Gastrocnemius medialis (tissue), 4 donors: ENCODE measurements at regions not wholly inside any gene's neighbourhood (a gene's known extent, or its start where the extent isn't known, plus 50 kb on each side); places are given as distances from the start of the nearest gene placed in this dataset.

Experiments
- ATAC-seq, 2 donors: fragments of 150-250 bp; one replicate each; pipeline ENCODE4 v1.9.1; 2016
- DNase-seq, 2 donors: peaks; one replicate each; pipeline ENCODE4 v3.0.0-alpha.2; 2019
- H3K27ac ChIP-seq, 4 donors: fragments of 200-600 bp; sonication (generic); 1 replicate in 1 of 4; 2 replicates in 3 of 4; pipeline ENCODE4 v1.5.1; 2016 to 2018; ENCODE audit warnings: mild to moderate bottlenecking in 2 of 4, moderate library complexity in 1 of 4
- H3K27me3 ChIP-seq, 3 donors: fragments of 200-600 bp; sonication (generic) in 2 of 3; 1 replicate in 1 of 3; 2 replicates in 2 of 3; pipeline versions ENCODE4 v1.5.1 to v1.6.0; 2016 to 2019; ENCODE audit warnings: mild to moderate bottlenecking in 1 of 3, moderate library complexity in 1 of 3
- H3K36me3 ChIP-seq, 2 donors: fragments of 200-600 bp; sonication (generic) in 1 of 2; one replicate each; pipeline ENCODE4 v1.5.1; 2017 to 2018
- H3K4me1 ChIP-seq, 2 donors: fragments of 200-600 bp; sonication (generic) in 1 of 2; one replicate each; pipeline ENCODE4 v1.5.1; 2016 to 2017; ENCODE audit warnings: mild to moderate bottlenecking in 2 of 2
- H3K4me3 ChIP-seq, 4 donors: fragments of 200-600 bp; sonication (generic) in 3 of 4; 1 replicate in 1 of 4; 2 replicates in 3 of 4; pipeline ENCODE4 v1.5.1; 2016 to 2019; ENCODE audit warnings: mild to moderate bottlenecking in 2 of 4
- H3K9me3 ChIP-seq, 3 donors: fragments of 200-600 bp; sonication (generic) in 2 of 3; 1 replicate in 1 of 3; 2 replicates in 2 of 3; pipeline ENCODE4 v1.5.1; 2016 to 2019
- POLR2A ChIP-seq, 2 donors: fragments of 450-650 bp; IDR thresholded peaks; one replicate each; pipeline ENCODE4 v1.6.1; 2017; ENCODE audit warnings: antibody characterized with exemption in 2 of 2, mild to moderate bottlenecking in 2 of 2, moderate library complexity in 2 of 2
- in situ Hi-C, 4 donors: fragments of 200-750 bp; cut with MboI; loops; one replicate each; pipeline versions ENCODE4 v1.15.0 to v1.8.0; 2017; ENCODE audit warnings: low sequenced_read_pairs in 4 of 4
- intact Hi-C: fragments of 100-400 bp; cut with DNase I; formaldehyde crosslinking; loops from one replicate; pipeline ENCODE4 v1.15.1; 2023; ENCODE audit warnings: low total_unique reads
- TF ChIP-seq, protein P1 (sequence below), 5 experiments: fragments of 450-650 bp in 3 of 5; fragments of 200-600 bp in 2 of 5; sonication (generic) in 2 of 5; IDR thresholded peaks in 4 of 5; conservative IDR thresholded peaks in 1 of 5; 1 replicate in 4 of 5; 2 replicates in 1 of 5; pipeline ENCODE4 v1.5.1; 2016 to 2019; ENCODE audit warnings: antibody characterized with exemption in 5 of 5, mild to moderate bottlenecking in 3 of 5, moderate library complexity in 3 of 5

GRCh38 chrY:16502733-16503214 is 1377.2 kb downstream of the CDY2B start:
- no peak overlapping the region for H3K27ac ChIP-seq
- no peaks in the 10 kb centered on the region for H3K27me3 ChIP-seq
- H3K4me3 ChIP-seq = no peak overlapping the region
- ATAC-seq (no peak), DNase-seq (no peak)
- TF ChIP-seq, protein P1, sequence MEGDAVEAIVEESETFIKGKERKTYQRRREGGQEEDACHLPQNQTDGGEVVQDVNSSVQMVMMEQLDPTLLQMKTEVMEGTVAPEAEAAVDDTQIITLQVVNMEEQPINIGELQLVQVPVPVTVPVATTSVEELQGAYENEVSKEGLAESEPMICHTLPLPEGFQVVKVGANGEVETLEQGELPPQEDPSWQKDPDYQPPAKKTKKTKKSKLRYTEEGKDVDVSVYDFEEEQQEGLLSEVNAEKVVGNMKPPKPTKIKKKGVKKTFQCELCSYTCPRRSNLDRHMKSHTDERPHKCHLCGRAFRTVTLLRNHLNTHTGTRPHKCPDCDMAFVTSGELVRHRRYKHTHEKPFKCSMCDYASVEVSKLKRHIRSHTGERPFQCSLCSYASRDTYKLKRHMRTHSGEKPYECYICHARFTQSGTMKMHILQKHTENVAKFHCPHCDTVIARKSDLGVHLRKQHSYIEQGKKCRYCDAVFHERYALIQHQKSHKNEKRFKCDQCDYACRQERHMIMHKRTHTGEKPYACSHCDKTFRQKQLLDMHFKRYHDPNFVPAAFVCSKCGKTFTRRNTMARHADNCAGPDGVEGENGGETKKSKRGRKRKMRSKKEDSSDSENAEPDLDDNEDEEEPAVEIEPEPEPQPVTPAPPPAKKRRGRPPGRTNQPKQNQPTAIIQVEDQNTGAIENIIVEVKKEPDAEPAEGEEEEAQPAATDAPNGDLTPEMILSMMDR (IDR thresholded peaks at IDR 0.05 in 4 of 5, conservative IDR thresholded peaks at IDR 0.05 in 1 of 5) = no peak
- no peak for TF ChIP-seq POLR2A (IDR thresholded peaks at IDR 0.05)
- in situ Hi-C loops = no loop called here
- no peaks in the 10 kb centered on the region for H3K4me1 ChIP-seq
- intact Hi-C loops = no loop called here
- no peaks in the 10 kb centered on the region for H3K9me3 ChIP-seq
- no peaks in the 10 kb centered on the region for H3K36me3 ChIP-seq

DNA sequence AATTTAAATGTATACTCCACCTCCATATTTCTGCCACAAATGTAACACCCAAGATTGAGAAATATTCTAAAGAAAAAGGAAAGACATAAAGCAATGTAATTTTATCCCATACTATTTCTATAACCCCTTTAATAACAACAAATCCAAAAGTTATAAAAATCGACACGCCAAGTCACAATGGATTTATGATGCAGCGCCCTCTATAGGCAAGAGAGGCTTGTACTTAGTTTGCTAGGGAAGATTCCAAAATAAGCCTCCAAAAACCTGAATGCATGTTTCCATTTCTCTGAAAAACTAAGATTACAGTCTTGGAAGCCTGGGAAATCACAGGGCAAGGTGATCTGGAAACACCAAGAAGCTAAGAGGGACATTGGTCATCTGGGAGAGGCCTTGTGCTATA is 1389.3 kb downstream of the CDY2B start:
- intact Hi-C loops = no loop called here

DNA sequence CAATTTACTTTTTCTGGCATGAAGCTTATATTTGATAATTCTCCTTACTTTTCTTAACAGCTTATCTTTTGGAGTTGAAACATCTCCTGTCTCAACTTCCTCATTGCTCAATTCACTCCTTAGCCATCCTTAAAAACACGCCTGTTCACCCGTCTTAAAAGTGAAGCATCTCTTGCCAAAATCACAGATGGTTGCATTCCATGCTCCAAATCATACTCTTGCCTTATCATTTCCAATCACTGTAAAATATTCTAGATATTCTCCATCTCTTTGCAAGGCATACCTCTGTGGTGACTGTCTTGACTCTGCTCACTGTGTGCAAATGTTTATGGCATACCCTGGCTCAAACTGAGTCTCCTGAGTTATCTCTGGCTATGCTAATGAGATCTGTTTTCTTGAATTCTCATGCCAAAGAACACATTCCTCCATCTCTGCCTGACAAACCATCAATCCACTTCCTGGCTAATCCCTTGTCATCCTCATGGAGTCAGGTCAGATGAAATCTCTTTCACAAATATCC is 1393.3 kb downstream of the CDY2B start:
- Histone ChIP-seq H3K9me3 (no peaks in the 10 kb centered on the region), H3K4me3 (no peak overlapping the region), H3K27ac (no peak overlapping the region), H3K36me3 (no peaks in the 10 kb centered on the region), H3K4me1 (no peaks in the 10 kb centered on the region), H3K27me3 (no peaks in the 10 kb centered on the region)
- TF ChIP-seq POLR2A (IDR thresholded peaks at IDR 0.05) = no peak
- TF ChIP-seq, protein P1 (IDR thresholded peaks at IDR 0.05 in 4 of 5, conservative IDR thresholded peaks at IDR 0.05 in 1 of 5) = no peak
- intact Hi-C loops = no loop called here
- DNase-seq (no peak), ATAC-seq (no peak)
- in situ Hi-C loops = no loop called here

More for the DNA sequence above, 1389.3 kb downstream of the CDY2B start:
- H3K9me3 ChIP-seq = no peaks in the 10 kb centered on the region
- ATAC-seq (no peak), DNase-seq (no peak)
- no peak overlapping the region for H3K27ac ChIP-seq
- no peak for TF ChIP-seq POLR2A (IDR thresholded peaks at IDR 0.05)
- TF ChIP-seq, protein P1 (IDR thresholded peaks at IDR 0.05 in 4 of 5, conservative IDR thresholded peaks at IDR 0.05 in 1 of 5) = no peak
- H3K27me3 ChIP-seq = no peaks in the 10 kb centered on the region
- in situ Hi-C loops = no loop called here
- H3K4me3 ChIP-seq = no peak overlapping the region
- H3K36me3 ChIP-seq = no peaks in the 10 kb centered on the region
- H3K4me1 ChIP-seq = no peaks in the 10 kb centered on the region

DNA sequence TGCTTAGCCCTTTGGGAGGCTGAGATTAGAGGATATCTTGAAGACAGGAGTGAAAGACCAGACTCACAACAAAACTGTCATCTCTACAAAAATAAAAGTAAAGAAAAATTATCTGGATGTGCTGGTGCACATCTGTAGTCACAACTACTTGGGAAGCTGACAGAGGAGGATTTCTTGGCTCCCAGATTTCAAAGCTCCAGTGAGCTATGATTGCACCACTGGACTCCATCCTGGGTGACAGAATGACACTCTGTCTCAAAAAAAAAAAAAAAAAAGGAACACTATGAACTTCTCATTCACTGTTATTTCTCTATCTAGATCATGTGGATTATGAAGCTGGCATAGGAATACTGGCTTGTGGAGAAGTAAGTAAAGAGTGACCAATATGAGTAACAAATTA is 1400.0 kb downstream of the CDY2B start:
- H3K27me3 ChIP-seq = no peaks in the 10 kb centered on the region
- DNase-seq (no peak), ATAC-seq (peak; percentile 41 to 45)
- H3K36me3 ChIP-seq = no peaks in the 10 kb centered on the region
- H3K4me1 ChIP-seq = no peaks in the 10 kb centered on the region
- no peak overlapping the region for H3K27ac ChIP-seq
- TF ChIP-seq POLR2A (IDR thresholded peaks at IDR 0.05) = no peak
- TF ChIP-seq, protein P1 (IDR thresholded peaks at IDR 0.05 in 4 of 5, conservative IDR thresholded peaks at IDR 0.05 in 1 of 5) = no peak
- in situ Hi-C loops (no loop called here), intact Hi-C loops (no loop called here)
- H3K9me3 ChIP-seq = no peaks in the 10 kb centered on the region
- no peak overlapping the region for H3K4me3 ChIP-seq

DNA sequence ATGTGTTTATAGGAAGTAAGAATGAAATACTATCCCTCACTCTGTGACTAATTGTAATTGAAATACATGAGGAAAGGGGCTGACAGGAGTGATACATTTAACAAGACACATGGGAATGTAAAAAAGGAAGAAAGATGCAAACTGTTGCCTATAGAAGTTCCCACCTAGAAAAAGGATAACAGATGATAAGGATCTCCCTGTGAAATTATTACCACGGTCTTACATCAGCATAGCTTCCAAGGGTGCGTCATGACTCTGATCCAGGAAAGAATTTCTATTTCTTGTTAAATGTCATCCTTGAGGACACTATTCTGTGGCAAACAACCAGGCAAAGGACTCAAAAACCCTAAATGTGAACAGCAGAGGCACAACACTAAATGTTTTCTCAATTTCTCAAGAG is 1406.0 kb downstream of the CDY2B start:
- no peak for TF ChIP-seq POLR2A (IDR thresholded peaks at IDR 0.05)
- TF ChIP-seq, protein P1 (IDR thresholded peaks at IDR 0.05 in 4 of 5, conservative IDR thresholded peaks at IDR 0.05 in 1 of 5) = no peak
- DNase-seq (no peak), ATAC-seq (no peak)
- Histone ChIP-seq H3K4me3 (no peak overlapping the region), H3K27ac (no peak overlapping the region), H3K4me1 (no peaks in the 10 kb centered on the region), H3K36me3 (no peaks in the 10 kb centered on the region), H3K9me3 (no peaks in the 10 kb centered on the region), H3K27me3 (no peaks in the 10 kb centered on the region)
- intact Hi-C loops (no loop called here), in situ Hi-C loops (no loop called here)
